ENCODE measurements at regions not wholly inside any gene's neighbourhood (a gene's known extent, or its start where the extent isn't known, plus 50 kb on each side); places are given as distances from the start of the nearest gene placed in this dataset.

DNA sequence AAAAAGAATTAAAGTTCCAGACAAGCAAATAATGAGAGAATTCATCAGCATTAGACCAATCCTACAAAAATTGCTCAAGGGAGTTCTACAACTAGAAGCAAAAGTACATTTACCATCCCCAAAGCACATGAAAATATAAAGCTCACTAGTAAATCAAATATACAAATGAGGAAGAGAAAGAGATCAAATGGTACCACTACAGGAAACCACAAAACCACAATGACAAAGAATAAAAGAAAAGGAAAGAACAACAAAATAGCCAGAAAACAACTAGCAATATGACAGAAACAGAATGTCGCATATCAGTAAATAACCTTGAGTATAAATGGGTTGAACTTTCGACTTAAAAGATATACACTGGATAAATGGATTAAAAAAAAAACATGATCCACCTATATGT lies 739.0 kb downstream of the DTWD2 start:
- DNase-seq (ENCODE audit: low read depth), result no peak
- no peak overlapping the region for H3K4me3 ChIP-seq (ENCODE audit: low read length)
- TF ChIP-seq, protein P1, sequence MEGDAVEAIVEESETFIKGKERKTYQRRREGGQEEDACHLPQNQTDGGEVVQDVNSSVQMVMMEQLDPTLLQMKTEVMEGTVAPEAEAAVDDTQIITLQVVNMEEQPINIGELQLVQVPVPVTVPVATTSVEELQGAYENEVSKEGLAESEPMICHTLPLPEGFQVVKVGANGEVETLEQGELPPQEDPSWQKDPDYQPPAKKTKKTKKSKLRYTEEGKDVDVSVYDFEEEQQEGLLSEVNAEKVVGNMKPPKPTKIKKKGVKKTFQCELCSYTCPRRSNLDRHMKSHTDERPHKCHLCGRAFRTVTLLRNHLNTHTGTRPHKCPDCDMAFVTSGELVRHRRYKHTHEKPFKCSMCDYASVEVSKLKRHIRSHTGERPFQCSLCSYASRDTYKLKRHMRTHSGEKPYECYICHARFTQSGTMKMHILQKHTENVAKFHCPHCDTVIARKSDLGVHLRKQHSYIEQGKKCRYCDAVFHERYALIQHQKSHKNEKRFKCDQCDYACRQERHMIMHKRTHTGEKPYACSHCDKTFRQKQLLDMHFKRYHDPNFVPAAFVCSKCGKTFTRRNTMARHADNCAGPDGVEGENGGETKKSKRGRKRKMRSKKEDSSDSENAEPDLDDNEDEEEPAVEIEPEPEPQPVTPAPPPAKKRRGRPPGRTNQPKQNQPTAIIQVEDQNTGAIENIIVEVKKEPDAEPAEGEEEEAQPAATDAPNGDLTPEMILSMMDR (conservative IDR thresholded peaks at IDR 0.05; ENCODE audit: low read depth, low read length), result no peak

DNA sequence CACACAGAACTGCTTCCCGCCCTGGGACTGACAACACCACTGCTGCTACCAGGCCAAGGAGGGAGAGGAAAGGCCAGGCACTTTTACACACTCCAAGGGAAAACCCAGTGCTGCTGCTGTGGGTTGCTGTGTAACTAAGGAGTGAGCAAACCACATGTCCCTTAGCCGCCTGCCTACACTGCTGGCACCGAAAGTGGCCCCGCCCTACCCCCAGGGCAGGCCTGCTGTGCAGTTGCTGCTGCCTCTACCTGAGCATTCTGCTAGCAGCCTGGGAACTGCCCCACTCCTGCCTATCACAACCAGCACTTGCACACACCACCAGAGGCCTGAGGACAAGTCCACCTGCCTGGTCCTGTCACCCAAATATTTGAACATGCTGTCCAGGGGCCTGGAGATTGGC lies 740.9 kb downstream of the DTWD2 start:
- TF ChIP-seq, protein P1 (conservative IDR thresholded peaks at IDR 0.05; ENCODE audit: low read depth, low read length), result no peak
- H3K4me3 ChIP-seq (ENCODE audit: low read length), result no peak overlapping the region
- DNase-seq (ENCODE audit: low read depth), result no peak

DNA sequence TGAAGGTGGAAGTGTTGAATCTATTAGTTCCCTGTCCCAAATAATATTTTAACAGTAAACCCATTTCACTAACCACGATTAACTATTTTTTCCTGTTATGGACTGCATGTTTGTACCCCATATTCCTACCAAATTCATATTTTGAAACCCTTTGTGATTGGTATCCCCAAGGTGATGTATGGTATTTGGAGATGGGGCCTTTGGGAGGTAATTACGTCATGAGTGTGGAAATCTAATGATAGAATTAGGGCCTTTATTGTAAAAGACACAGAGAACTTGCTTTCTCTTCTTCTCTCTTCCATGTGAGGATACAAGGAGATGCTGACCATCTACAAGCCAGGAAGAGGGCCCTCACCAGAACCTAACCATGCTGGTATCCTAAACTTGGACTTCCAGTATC lies 744.7 kb downstream of the DTWD2 start:
- DNase-seq (ENCODE audit: low read depth), result no peak
- TF ChIP-seq, protein P1 (conservative IDR thresholded peaks at IDR 0.05; ENCODE audit: low read depth, low read length), result no peak
- no peak overlapping the region for H3K4me3 ChIP-seq (ENCODE audit: low read length)

DNA sequence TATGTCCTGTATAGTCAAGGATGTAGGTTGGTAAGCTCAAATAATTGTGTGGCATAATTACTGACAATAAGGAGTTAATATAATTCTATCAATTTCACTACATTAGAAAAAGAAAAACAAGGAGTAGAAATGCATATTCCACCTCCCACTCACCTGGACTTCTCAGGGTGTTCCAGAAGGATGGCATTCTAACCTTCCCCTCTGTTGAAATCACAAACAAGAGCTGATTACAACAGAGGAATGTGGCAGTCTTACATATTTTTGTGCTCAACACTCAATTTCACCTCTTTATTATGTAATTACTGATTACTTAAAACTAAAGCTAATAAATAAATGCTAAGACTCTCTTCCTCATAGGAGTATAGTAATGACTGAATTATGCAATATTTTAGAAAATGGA lies 745.3 kb downstream of the DTWD2 start:
- DNase-seq (ENCODE audit: low read depth), result no peak
- H3K4me3 ChIP-seq (ENCODE audit: low read length), result no peak overlapping the region
- TF ChIP-seq, protein P1 (conservative IDR thresholded peaks at IDR 0.05; ENCODE audit: low read depth, low read length), result no peak

DNA sequence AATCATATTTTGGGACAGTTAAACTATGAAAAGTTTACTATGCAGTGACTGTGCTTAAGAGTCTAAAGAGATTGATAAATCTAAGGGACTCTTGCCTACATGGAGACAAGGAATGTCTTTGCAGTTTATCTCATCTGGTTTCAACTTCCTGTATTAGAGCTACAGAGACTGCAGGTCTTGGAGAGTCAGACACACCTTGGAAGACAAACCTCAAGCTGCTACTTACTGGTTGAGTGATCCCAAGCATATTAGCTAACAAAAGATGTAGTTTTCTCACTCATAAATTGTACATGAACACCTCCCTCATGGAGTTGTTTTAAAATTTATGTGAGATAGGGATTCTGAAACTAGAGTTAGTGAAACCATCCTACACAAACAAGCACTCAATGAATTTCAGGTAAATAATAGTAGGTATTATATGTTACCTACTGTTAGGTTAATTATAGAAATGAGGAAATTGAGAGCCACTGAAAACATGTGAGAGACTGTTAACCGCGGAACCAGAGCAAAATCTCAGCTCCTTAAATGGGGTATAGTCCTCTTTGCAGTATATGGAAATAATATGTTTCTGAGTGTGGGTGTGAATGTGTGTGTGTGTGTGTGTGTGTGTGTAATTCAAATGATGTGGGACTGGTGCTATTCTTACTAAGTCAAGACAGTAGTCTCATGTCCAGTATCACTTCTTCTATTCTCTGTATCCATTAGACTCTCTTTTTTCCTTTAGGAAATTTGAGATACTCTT lies 752.1 kb downstream of the DTWD2 start:
- no peak for DNase-seq (ENCODE audit: low read depth)
- TF ChIP-seq, protein P1 (conservative IDR thresholded peaks at IDR 0.05; ENCODE audit: low read depth, low read length), result no peak
- no peak overlapping the region for H3K4me3 ChIP-seq (ENCODE audit: low read length)

DNA sequence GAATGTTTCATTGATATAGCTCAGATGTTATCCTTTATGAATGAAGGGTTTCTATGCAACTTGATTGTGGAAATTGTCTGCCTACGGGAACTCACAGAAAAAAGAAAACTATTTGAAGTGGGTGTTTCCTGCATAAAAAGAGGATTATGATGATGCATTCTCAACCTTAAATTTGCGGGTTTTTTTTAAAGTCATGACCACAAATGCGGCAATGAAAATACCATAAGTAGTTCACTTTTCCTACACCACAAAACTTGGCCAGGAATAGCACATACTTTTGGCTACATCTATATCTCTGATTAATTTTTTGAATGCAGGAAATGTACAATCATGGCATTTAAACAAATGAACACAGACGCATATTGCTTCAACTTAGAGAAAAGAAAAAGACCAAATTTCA lies 754.7 kb downstream of the DTWD2 start:
- peak; percentile 52 for DNase-seq (ENCODE audit: low read depth)
- TF ChIP-seq, protein P1 (conservative IDR thresholded peaks at IDR 0.05; ENCODE audit: low read depth, low read length), result no peak
- no peak overlapping the region for H3K4me3 ChIP-seq (ENCODE audit: low read length)

DNA sequence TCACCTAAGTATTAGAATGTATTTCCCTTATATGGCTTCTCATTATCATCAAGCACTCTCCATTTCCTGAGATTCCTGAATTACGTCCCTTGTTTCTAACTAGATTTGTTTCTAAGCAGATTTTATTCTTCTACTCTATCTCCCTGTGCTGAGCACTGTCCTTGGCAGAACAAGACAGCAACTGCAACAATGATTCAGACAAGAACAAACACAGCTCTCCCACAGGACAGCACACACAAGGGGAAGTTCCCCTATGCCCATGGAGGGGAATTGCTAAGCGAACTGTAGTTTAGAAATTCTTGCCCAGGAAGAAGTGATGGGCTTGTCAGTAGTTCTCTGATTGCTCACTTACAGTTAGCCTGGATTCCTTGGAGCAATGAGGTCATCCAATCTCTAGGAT lies 759.9 kb downstream of the DTWD2 start:
- DNase-seq (ENCODE audit: low read depth), result no peak
- no peak overlapping the region for H3K4me3 ChIP-seq (ENCODE audit: low read length)
- TF ChIP-seq, protein P1 (conservative IDR thresholded peaks at IDR 0.05; ENCODE audit: low read depth, low read length), result no peak
